SK-N-SH (cell line): ENCODE measurements at regions not wholly inside any gene's neighbourhood (a gene's known extent, or its start where the extent isn't known, plus 50 kb on each side); places are given as distances from the start of the nearest gene placed in this dataset.
"Not testable (repeated sequence)": the region's sequence is repeated elsewhere in the genome, so short reads cannot be mapped to it uniquely, and the experiment has no call there.

Source experiments
- CTCF ChIA-PET: fragments of 300-600, 350-600 bp; formaldehyde crosslinking; extraction: SDS; loops from one replicate; lab custom pipeline; 2021; lab: Yijun Ruan, JAX
- POLR2A ChIA-PET: fragments of 350-600 bp; sonication (Branson Sonifier 250); formaldehyde crosslinking; extraction: SDS; loops from one replicate; lab custom pipeline; 2020; ENCODE audit warnings: antibody characterized with exemption, inconsistent platforms; lab: Yijun Ruan, JAX
- DNase-seq: peaks from one replicate; pipeline ENCODE4 v3.0.0; 2012
- H2AFZ ChIP-seq: fragments of 200-600 bp; sonication (generic); 2 replicates; pipeline ENCODE4 v1.8.1; 2016; ENCODE audit warnings: antibody characterized with exemption, mild to moderate bottlenecking, low read depth
- H3F3A ChIP-seq: fragments of 200-600 bp; sonication (generic); replicated peaks from 2 replicates; pipeline ENCODE3; 2016; ENCODE audit warnings: antibody characterized with exemption, mild to moderate bottlenecking; ENCODE audit not compliant: insufficient read depth
- H3K27ac ChIP-seq, 2 experiments: fragments of 200-500 bp in 1 of 2; fragments of 200-600 bp in 1 of 2; sonication (Bioruptor generic) in 1 of 2; sonication (generic), shearing (Covaris generic) in 1 of 2; 2 replicates each; pipeline versions ENCODE4 v1.5.1 to v1.6.1; 2014 to 2016; ENCODE audit warnings: low read depth in 2 of 2, inconsistent platforms in 1 of 2, low read length in 1 of 2, mild to moderate bottlenecking in 1 of 2, mixed read lengths in 1 of 2
- H3K27me3 ChIP-seq: fragments of 200-600 bp; sonication (generic), shearing (Covaris generic); 2 replicates; pipeline ENCODE4 v1.6.1; 2016; ENCODE audit warnings: mixed run types; ENCODE audit not compliant: insufficient read depth
- H3K36me3 ChIP-seq, 2 experiments: fragments of 200-500 bp in 1 of 2; fragments of 200-600 bp in 1 of 2; sonication (Bioruptor generic) in 1 of 2; sonication (generic) in 1 of 2; replicated peaks in 1 of 2; 2 replicates each; pipeline versions ENCODE3 to v1.5.1; 2014 to 2016; ENCODE audit warnings: low read length in 1 of 2, mild to moderate bottlenecking in 1 of 2; ENCODE audit not compliant: insufficient read depth in 2 of 2, control insufficient read depth in 1 of 2
- H3K4me1 ChIP-seq, 2 experiments: fragments of 200-500 bp in 1 of 2; fragments of 200-600 bp in 1 of 2; sonication (Bioruptor generic) in 1 of 2; sonication (generic), shearing (Covaris generic) in 1 of 2; 2 replicates each; pipeline versions ENCODE4 v1.5.1 to v1.6.1; 2014 to 2016; ENCODE audit warnings: low read depth in 1 of 2, low read length in 1 of 2, mixed run types in 1 of 2; ENCODE audit not compliant: insufficient read depth in 2 of 2, control insufficient read depth in 1 of 2
- H3K4me2 ChIP-seq: fragments of 200-600 bp; sonication (generic), shearing (Covaris generic); 2 replicates; pipeline ENCODE4 v1.6.1; 2017; ENCODE audit warnings: mixed run types
- H3K4me3 ChIP-seq, 2 experiments: fragments of 200-500 bp in 1 of 2; fragments of 200-600 bp in 1 of 2; sonication (Bioruptor generic) in 1 of 2; sonication (generic), shearing (Covaris generic) in 1 of 2; 2 replicates each; pipeline versions ENCODE4 v1.5.1 to v1.8.1; 2014 to 2016; ENCODE audit warnings: low read depth in 2 of 2, inconsistent platforms in 1 of 2, low read length in 1 of 2, mild to moderate bottlenecking in 1 of 2, mixed read lengths in 1 of 2, moderate library complexity in 1 of 2
- H3K79me2 ChIP-seq: fragments of 200-600 bp; sonication (generic); 2 replicates; pipeline ENCODE4 v1.8.1; 2017; ENCODE audit warnings: mild to moderate bottlenecking; ENCODE audit not compliant: insufficient read depth
- H3K9ac ChIP-seq: fragments of 200-600 bp; sonication (generic); 2 replicates; pipeline ENCODE4 v1.6.1; 2017; ENCODE audit warnings: mixed run types
- H3K9me2 ChIP-seq: fragments of 200-600 bp; sonication (generic); 2 replicates; pipeline ENCODE4 v1.6.1; 2017; ENCODE audit warnings: mixed run types
- H3K9me3 ChIP-seq: fragments of 200-600 bp; sonication (generic); 2 replicates; pipeline ENCODE4 v1.6.1; 2017; ENCODE audit warnings: mixed run types, mild to moderate bottlenecking, moderate library complexity
- H4K20me1 ChIP-seq: fragments of 200-600 bp; sonication (generic); 2 replicates; pipeline ENCODE4 v1.6.1; 2017; ENCODE audit warnings: mild to moderate bottlenecking, mixed run types; ENCODE audit not compliant: insufficient read depth
- WGBS: methylation state at CpG from one replicate; pipeline ENCODE4 v1.1.6; 2017; ENCODE audit warnings: low lambda C conversion rate; 5-methylcytosine and 5-hydroxymethylcytosine counted together

GRCh38 chr21:10362816-10363215 is 158.6 kb upstream of the TPTE start:
- Histone ChIP-seq H3K9me2 (peaks cover 11% of the 10 kb centered on the region; the same call in 1 of the 2 replicates), H3K9me3 (peaks cover 17% of the 10 kb centered on the region)
- H3K9ac ChIP-seq, H3K79me2 ChIP-seq, H3K4me1 ChIP-seq, H2AFZ ChIP-seq, POLR2A ChIA-PET, H3K4me2 ChIP-seq, H3K27ac ChIP-seq, CTCF ChIA-PET, H3K27me3 ChIP-seq, H3F3A ChIP-seq, H4K20me1 ChIP-seq, H3K36me3 ChIP-seq, H3K4me3 ChIP-seq, DNase-seq: not testable (repeated sequence)
- WGBS, result 6% methylated on average over 9 of the region's 9 CpGs

GRCh38 chr21:10363321-10363720 is 158.1 kb upstream of the TPTE start:
- POLR2A ChIA-PET, H3K36me3 ChIP-seq, DNase-seq, H2AFZ ChIP-seq, H3K4me1 ChIP-seq, H3K4me2 ChIP-seq, H3K27ac ChIP-seq, H3K4me3 ChIP-seq, CTCF ChIA-PET, H3K79me2 ChIP-seq, H4K20me1 ChIP-seq, H3K27me3 ChIP-seq, H3F3A ChIP-seq, H3K9ac ChIP-seq: not testable (repeated sequence)
- Histone ChIP-seq H3K9me3 (peaks cover 17% of the 10 kb centered on the region), H3K9me2 (peaks cover 11% of the 10 kb centered on the region; the same call in 1 of the 2 replicates)

GRCh38 chr21:10366210-10366609 is 155.2 kb upstream of the TPTE start:
- POLR2A ChIA-PET, H3K36me3 ChIP-seq, H3K9me3 ChIP-seq, CTCF ChIA-PET, H3K27ac ChIP-seq, DNase-seq, H3K27me3 ChIP-seq, H3K4me1 ChIP-seq, H3K9me2 ChIP-seq, H3F3A ChIP-seq, H3K4me2 ChIP-seq, H3K9ac ChIP-seq, H2AFZ ChIP-seq, H4K20me1 ChIP-seq, H3K79me2 ChIP-seq, H3K4me3 ChIP-seq: not testable (repeated sequence)
- 5% methylated on average over 6 of the region's 11 CpGs for WGBS

GRCh38 chr21:10367586-10367985 is 153.8 kb upstream of the TPTE start:
- H3K9me3 ChIP-seq, H3K9ac ChIP-seq, CTCF ChIA-PET, H4K20me1 ChIP-seq, H3K36me3 ChIP-seq, H3K9me2 ChIP-seq, H2AFZ ChIP-seq, H3K4me2 ChIP-seq, H3K79me2 ChIP-seq, H3K27me3 ChIP-seq, H3K4me3 ChIP-seq, H3K4me1 ChIP-seq, H3F3A ChIP-seq, POLR2A ChIA-PET, DNase-seq, H3K27ac ChIP-seq: not testable (repeated sequence)
- WGBS, result 5% methylated on average over 7 of the region's 8 CpGs

GRCh38 chr21:10368323-10368798 is 153.0 kb upstream of the TPTE start:
- H3F3A ChIP-seq, POLR2A ChIA-PET, H3K9me3 ChIP-seq: not testable (repeated sequence)

GRCh38 chr21:10369289-10369688 is 152.1 kb upstream of the TPTE start:
- H3K9ac ChIP-seq, H3K4me2 ChIP-seq, H3F3A ChIP-seq, H4K20me1 ChIP-seq, H3K9me2 ChIP-seq, H3K9me3 ChIP-seq, H3K36me3 ChIP-seq, CTCF ChIA-PET, H2AFZ ChIP-seq, H3K4me3 ChIP-seq, DNase-seq, H3K27ac ChIP-seq, POLR2A ChIA-PET, H3K4me1 ChIP-seq, H3K79me2 ChIP-seq, H3K27me3 ChIP-seq: not testable (repeated sequence)
- 5% methylated on average over 1 of the region's 1 CpG for WGBS

More at GRCh38 chr21:10368323-10368798, 153.0 kb upstream of the TPTE start:
- H3K79me2 ChIP-seq, H2AFZ ChIP-seq, CTCF ChIA-PET, H3K4me2 ChIP-seq, H3K9me2 ChIP-seq, H3K9ac ChIP-seq, H4K20me1 ChIP-seq, H3K4me1 ChIP-seq, H3K27ac ChIP-seq, H3K4me3 ChIP-seq, H3K36me3 ChIP-seq, DNase-seq, H3K27me3 ChIP-seq: not testable (repeated sequence)
- WGBS, result 15% methylated on average over 16 of the region's 16 CpGs

GRCh38 chr21:10377758-10378157 is 143.6 kb upstream of the TPTE start:
- DNase-seq, CTCF ChIA-PET, H3K9me3 ChIP-seq, H3K36me3 ChIP-seq, H3K9ac ChIP-seq, H3K27ac ChIP-seq, H3K4me2 ChIP-seq, H3F3A ChIP-seq, H3K4me1 ChIP-seq, H3K79me2 ChIP-seq, H2AFZ ChIP-seq, H4K20me1 ChIP-seq, POLR2A ChIA-PET, H3K4me3 ChIP-seq, H3K9me2 ChIP-seq, H3K27me3 ChIP-seq: not testable (repeated sequence)
- 1% methylated on average over 9 of the region's 10 CpGs for WGBS
